Panc1 (cell line): ENCODE measurements at regions not wholly inside any gene's neighbourhood (a gene's known extent, or its start where the extent isn't known, plus 50 kb on each side); places are given as distances from the start of the nearest gene placed in this dataset.

Source experiments
- CTCF ChIP-seq: fragments of 450-650 bp; IDR thresholded peaks from 2 replicates; pipeline ENCODE4 v1.5.1; 2017; ENCODE audit warnings: mild to moderate bottlenecking
- TCF7L2 ChIP-seq: IDR thresholded peaks from 2 replicates; pipeline ENCODE4 v1.6.1; 2011; ENCODE audit warnings: mild to moderate bottlenecking, low read depth, low read length, inconsistent platforms
- TF ChIP-seq, protein P1 (sequence below), 2 experiments: IDR thresholded peaks; 2 replicates each; pipeline ENCODE4 v1.6.1; 2011 to 2012; ENCODE audit warnings: low read depth in 2 of 2, control low read depth in 1 of 2, low read length in 1 of 2, mild to moderate bottlenecking in 1 of 2, moderate library complexity in 1 of 2; ENCODE audit not compliant: insufficient read depth in 1 of 2

GRCh38 chr3:162498626-162499025, 1002.0 kb downstream of the OTOL1 start:
- TF ChIP-seq, protein P1, sequence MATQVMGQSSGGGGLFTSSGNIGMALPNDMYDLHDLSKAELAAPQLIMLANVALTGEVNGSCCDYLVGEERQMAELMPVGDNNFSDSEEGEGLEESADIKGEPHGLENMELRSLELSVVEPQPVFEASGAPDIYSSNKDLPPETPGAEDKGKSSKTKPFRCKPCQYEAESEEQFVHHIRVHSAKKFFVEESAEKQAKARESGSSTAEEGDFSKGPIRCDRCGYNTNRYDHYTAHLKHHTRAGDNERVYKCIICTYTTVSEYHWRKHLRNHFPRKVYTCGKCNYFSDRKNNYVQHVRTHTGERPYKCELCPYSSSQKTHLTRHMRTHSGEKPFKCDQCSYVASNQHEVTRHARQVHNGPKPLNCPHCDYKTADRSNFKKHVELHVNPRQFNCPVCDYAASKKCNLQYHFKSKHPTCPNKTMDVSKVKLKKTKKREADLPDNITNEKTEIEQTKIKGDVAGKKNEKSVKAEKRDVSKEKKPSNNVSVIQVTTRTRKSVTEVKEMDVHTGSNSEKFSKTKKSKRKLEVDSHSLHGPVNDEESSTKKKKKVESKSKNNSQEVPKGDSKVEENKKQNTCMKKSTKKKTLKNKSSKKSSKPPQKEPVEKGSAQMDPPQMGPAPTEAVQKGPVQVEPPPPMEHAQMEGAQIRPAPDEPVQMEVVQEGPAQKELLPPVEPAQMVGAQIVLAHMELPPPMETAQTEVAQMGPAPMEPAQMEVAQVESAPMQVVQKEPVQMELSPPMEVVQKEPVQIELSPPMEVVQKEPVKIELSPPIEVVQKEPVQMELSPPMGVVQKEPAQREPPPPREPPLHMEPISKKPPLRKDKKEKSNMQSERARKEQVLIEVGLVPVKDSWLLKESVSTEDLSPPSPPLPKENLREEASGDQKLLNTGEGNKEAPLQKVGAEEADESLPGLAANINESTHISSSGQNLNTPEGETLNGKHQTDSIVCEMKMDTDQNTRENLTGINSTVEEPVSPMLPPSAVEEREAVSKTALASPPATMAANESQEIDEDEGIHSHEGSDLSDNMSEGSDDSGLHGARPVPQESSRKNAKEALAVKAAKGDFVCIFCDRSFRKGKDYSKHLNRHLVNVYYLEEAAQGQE (IDR thresholded peaks at IDR 0.05; ENCODE audit: insufficient read depth in 1 of 2, low read depth in 2 of 2, low read length in 1 of 2), result no peak
- TF ChIP-seq CTCF (no peak), TCF7L2 (no peak)
